Left ventricle myocardium inferior (tissue), 1 donor: ENCODE measurements at regions not wholly inside any gene's neighbourhood (a gene's known extent, or its start where the extent isn't known, plus 50 kb on each side); places are given as distances from the start of the nearest gene placed in this dataset.
A peak's percentile ranks its signal among the peaks of the same experiment; 100 is the strongest.

Experiments used
- DNase-seq: peaks from one replicate; pipeline ENCODE4 v3.0.0-alpha.2; 2020
- H3K27ac ChIP-seq: fragments of 200-600 bp; replicated peaks from 2 replicates; pipeline ENCODE4 v1.8.0; 2021
- H3K27me3 ChIP-seq: fragments of 200-600 bp; 2 replicates; pipeline ENCODE4 v1.8.0; 2021; ENCODE audit warnings: low read depth
- H3K36me3 ChIP-seq: fragments of 200-600 bp; 2 replicates; pipeline ENCODE4 v1.8.0; 2021
- H3K4me1 ChIP-seq: fragments of 200-600 bp; 2 replicates; pipeline ENCODE4 v1.8.0; 2021
- H3K4me3 ChIP-seq: fragments of 200-600 bp; 2 replicates; pipeline ENCODE4 v1.8.0; 2021; ENCODE audit warnings: mild to moderate bottlenecking, moderate library complexity
- H3K9me3 ChIP-seq: fragments of 200-600 bp; replicated peaks from 2 replicates; pipeline ENCODE4 v1.8.0; 2021
- CTCF ChIP-seq: fragments of 200-600 bp; IDR thresholded peaks from 2 replicates; pipeline ENCODE4 v1.8.0; 2021; ENCODE audit warnings: antibody characterized with exemption, mild to moderate bottlenecking, borderline replicate concordance
- intact Hi-C: fragments of 100-400 bp; cut with micrococcal nuclease; formaldehyde crosslinking; loops from one replicate; pipeline ENCODE4 v1.11.0; 2022
- donor health status: DM: no; HTN: yes; CAD: no; lungs with severe emphysema.

- DNase-seq, result no peak
- Histone ChIP-seq H3K27ac (no peak overlapping the region), H3K4me1 (no peaks in the 10 kb centered on the region), H3K9me3 (peaks cover 3% of the 10 kb centered on the region), H3K4me3 (no peak overlapping the region), H3K27me3 (no peaks in the 10 kb centered on the region), H3K36me3 (no peaks in the 10 kb centered on the region)
- intact Hi-C loops, result no loop called here
- TF ChIP-seq CTCF, result no peak
These were observed 1990.5 kb downstream of the MAT2B start for GRCh38 chr5:165495829-165496380.

GRCh38 chr5:165497707-165498106 lies 1992.3 kb downstream of the MAT2B start:
- no peaks in the 10 kb centered on the region for H3K27me3 ChIP-seq
- intact Hi-C loops, result no loop called here
- no peak overlapping the region for H3K4me3 ChIP-seq
- no peak overlapping the region for H3K27ac ChIP-seq
- peak; percentile 10 for TF ChIP-seq CTCF
- no peaks in the 10 kb centered on the region for H3K4me1 ChIP-seq
- no peaks in the 10 kb centered on the region for H3K36me3 ChIP-seq
- no peaks in the 10 kb centered on the region for H3K9me3 ChIP-seq
- no peak for DNase-seq

GRCh38 chr5:165502893-165503691 lies 1997.7 kb downstream of the MAT2B start:
- intact Hi-C loops, result no loop called here
- no peak for TF ChIP-seq CTCF
- no peaks in the 10 kb centered on the region for H3K4me1 ChIP-seq
- no peak for DNase-seq
- H3K4me3 ChIP-seq, result peak overlapping the region; percentile 25
- H3K27ac ChIP-seq, result no peak overlapping the region
- no peaks in the 10 kb centered on the region for H3K36me3 ChIP-seq
- no peaks in the 10 kb centered on the region for H3K27me3 ChIP-seq
- H3K9me3 ChIP-seq, result peaks cover 22% of the 10 kb centered on the region

- intact Hi-C loops, result no loop called here
- H3K27me3 ChIP-seq, result no peaks in the 10 kb centered on the region
- peaks cover 38% of the 10 kb centered on the region for H3K9me3 ChIP-seq
- H3K4me3 ChIP-seq, result no peak overlapping the region
- H3K4me1 ChIP-seq, result no peaks in the 10 kb centered on the region
- no peak overlapping the region for H3K27ac ChIP-seq
- no peaks in the 10 kb centered on the region for H3K36me3 ChIP-seq
- TF ChIP-seq CTCF, result no peak
- DNase-seq, result no peak
These were observed 1999.3 kb downstream of the MAT2B start for GRCh38 chr5:165504674-165505073.

GRCh38 chr5:165508286-165508685 lies 2002.9 kb downstream of the MAT2B start:
- H3K9me3 ChIP-seq, result peaks cover 40% of the 10 kb centered on the region
- H3K27me3 ChIP-seq, result no peaks in the 10 kb centered on the region
- no peaks in the 10 kb centered on the region for H3K36me3 ChIP-seq
- no peak overlapping the region for H3K27ac ChIP-seq
- DNase-seq, result no peak
- no peak overlapping the region for H3K4me3 ChIP-seq
- no peaks in the 10 kb centered on the region for H3K4me1 ChIP-seq
- intact Hi-C loops, result no loop called here
- no peak for TF ChIP-seq CTCF
